A549 (cell line): ENCODE measurements at regions not wholly inside any gene's neighbourhood (a gene's known extent, or its start where the extent isn't known, plus 50 kb on each side); places are given as distances from the start of the nearest gene placed in this dataset.

ENCODE experiments used
- ATAC-seq, 2 experiments: fragments of 200-7000 bp in 1 of 2; fragments of >200 bp in 1 of 2; cut with Nextera tagmentation in 1 of 2; cut with Tn5 transposase in 1 of 2; 3 replicates each; pipeline versions ENCODE4 v1.8.0 to v1.9.1; 2018 to 2020; ENCODE audit warnings: mild to moderate bottlenecking in 1 of 2, moderate library complexity in 1 of 2
- CTCF ChIA-PET: fragments of 300-600 bp; sonication (Branson Sonifier 250); formaldehyde crosslinking; extraction: SDS; loops from one replicate; lab custom pipeline; 2021; ENCODE audit warnings: antibody characterized with exemption, inconsistent platforms; lab: Yijun Ruan, JAX
- POLR2A ChIA-PET: fragments of 350-600 bp; formaldehyde crosslinking; extraction: SDS; loops from one replicate; lab custom pipeline; 2021; ENCODE audit warnings: antibody characterized with exemption, inconsistent platforms; lab: Yijun Ruan, JAX
- DNase-seq, 2 experiments: peaks; one replicate each; pipeline versions ENCODE4 v3.0.0 to v3.0.0-alpha.2; 2011 to 2016; ENCODE audit warnings: low read depth in 1 of 2, low spot score in 1 of 2
- FAIRE-seq: peaks from 2 replicates; lab custom pipeline; 2011; peaks lifted over from hg19 to GRCh38; lab: Jason Lieb, UNC
- H3K27ac ChIP-seq, 2 experiments: fragments of >200 bp; sonication (Bioruptor Twin); formaldehyde crosslinking; 3 replicates each; pipeline ENCODE4 v1.5.1; 2016 to 2017
- H3K4me1 ChIP-seq: fragments of >200 bp; sonication (Bioruptor Twin); formaldehyde crosslinking; 3 replicates; pipeline ENCODE4 v1.6.1; 2016
- H3K4me2 ChIP-seq: fragments of >200 bp; sonication (Bioruptor Twin); formaldehyde crosslinking; 3 replicates; pipeline ENCODE4 v1.6.1; 2016
- H3K4me3 ChIP-seq: fragments of >200 bp; sonication (Bioruptor Twin); formaldehyde crosslinking; 3 replicates; pipeline ENCODE4 v1.5.1; 2016
- H3K9me3 ChIP-seq: fragments of >200 bp; sonication (Bioruptor Twin); formaldehyde crosslinking; 3 replicates; pipeline ENCODE4 v1.6.1; 2016
- BCL3 ChIP-seq: fragments of >200 bp; sonication (Bioruptor Twin); formaldehyde crosslinking; IDR thresholded peaks from 3 replicates; pipeline ENCODE4 v1.6.1; 2016
- CBX8 ChIP-seq: fragments of 200-600 bp; sonication (generic); IDR thresholded peaks from 2 replicates; pipeline ENCODE4 v1.6.1; 2016
- CHD2 ChIP-seq: fragments of 150-350 bp; IDR thresholded peaks from 2 replicates; pipeline ENCODE4 v1.6.1; 2014; ENCODE audit warnings: low read length; ENCODE audit not compliant: partially characterized antibody
- E2F6 ChIP-seq: IDR thresholded peaks from 2 replicates; pipeline ENCODE4 v1.6.1; 2012; ENCODE audit warnings: low read depth, borderline replicate concordance
- ELK1 ChIP-seq: fragments of 150-350 bp; IDR thresholded peaks from 2 replicates; pipeline ENCODE4 v1.6.1; 2014; ENCODE audit warnings: low read depth, mild to moderate bottlenecking, low read length
- ESRRA ChIP-seq: fragments of 150-350 bp; IDR thresholded peaks from 2 replicates; pipeline ENCODE4 v1.6.1; 2014; ENCODE audit warnings: mild to moderate bottlenecking, low read length, borderline replicate concordance
- FOSB ChIP-seq: fragments of 250-450 bp; sonication (Bioruptor Pico); IDR thresholded peaks from 2 replicates; pipeline ENCODE4 v1.5.0; 2020; ENCODE audit warnings: mild to moderate bottlenecking, moderate library complexity
- FOSL2 ChIP-seq, 2 experiments: fragments of 450-650 bp in 1 of 2; fragments of >200 bp in 1 of 2; sonication (Bioruptor Twin) in 1 of 2; formaldehyde crosslinking; IDR thresholded peaks; 2 replicates each; pipeline versions ENCODE4 v1.5.0 to v1.6.1; 2016 to 2020; ENCODE audit warnings: mild to moderate bottlenecking in 1 of 2, moderate library complexity in 1 of 2
- HDAC2 ChIP-seq: fragments of 200-600 bp; sonication (generic); IDR thresholded peaks from 2 replicates; pipeline ENCODE4 v1.6.1; 2016
- HEYL ChIP-seq: fragments of 250-450 bp; sonication (Bioruptor Pico); IDR thresholded peaks from 2 replicates; pipeline ENCODE4 v1.8.0; 2021; ENCODE audit warnings: mild to moderate bottlenecking, moderate library complexity
- HMGXB4 ChIP-seq: fragments of 250-450 bp; sonication (Bioruptor Pico); IDR thresholded peaks from 2 replicates; pipeline ENCODE4 v1.5.0; 2021; ENCODE audit warnings: mild to moderate bottlenecking, moderate library complexity, borderline replicate concordance
- HOXA7 ChIP-seq: fragments of 250-450 bp; sonication (Bioruptor Pico); IDR thresholded peaks from 2 replicates; pipeline ENCODE4 v1.5.0; 2020; ENCODE audit warnings: mild to moderate bottlenecking, moderate library complexity
- HOXB5 ChIP-seq: fragments of 250-450 bp; sonication (Bioruptor Pico); IDR thresholded peaks from 2 replicates; pipeline ENCODE4 v1.5.0; 2020; ENCODE audit warnings: mild to moderate bottlenecking, moderate library complexity
- JUNB ChIP-seq: fragments of >200 bp; sonication (Bioruptor Twin); formaldehyde crosslinking; IDR thresholded peaks from 2 replicates; pipeline ENCODE4 v1.6.1; 2016
- KDM5A ChIP-seq: fragments of 200-600 bp; sonication (generic); IDR thresholded peaks from 2 replicates; pipeline ENCODE4 v1.6.1; 2016; ENCODE audit warnings: antibody characterized with exemption, mild to moderate bottlenecking
- MAFK ChIP-seq: fragments of 450-650 bp; IDR thresholded peaks from 2 replicates; pipeline ENCODE4 v1.6.1; 2014; ENCODE audit not compliant: partially characterized antibody
- MAX ChIP-seq: IDR thresholded peaks from 2 replicates; pipeline ENCODE4 v1.6.1; 2012
- MAZ ChIP-seq: fragments of 150-350 bp; IDR thresholded peaks from 2 replicates; pipeline ENCODE4 v1.6.1; 2014; ENCODE audit warnings: antibody characterized with exemption, low read depth, low read length, borderline replicate concordance
- NR3C1 ChIP-seq: fragments of >200 bp; sonication (Bioruptor Twin); formaldehyde crosslinking; IDR thresholded peaks from 3 replicates; pipeline ENCODE4 v1.6.1; 2017
- PHF8 ChIP-seq: fragments of 200-600 bp; sonication (generic); IDR thresholded peaks from 2 replicates; pipeline ENCODE4 v1.6.1; 2016; ENCODE audit warnings: low read depth, mild to moderate bottlenecking, antibody characterized with exemption, moderate library complexity, borderline replicate concordance
- POLR2A ChIP-seq: IDR thresholded peaks from 2 replicates; pipeline ENCODE4 v1.6.1; 2012; ENCODE audit warnings: mild to moderate bottlenecking, low read length
- RARB ChIP-seq: fragments of 250-450 bp; sonication (Bioruptor Pico); IDR thresholded peaks from 2 replicates; pipeline ENCODE4 v1.8.0; 2021; ENCODE audit warnings: mild to moderate bottlenecking, moderate library complexity
- RFX5 ChIP-seq: fragments of 450-650 bp; IDR thresholded peaks from 2 replicates; pipeline ENCODE4 v1.7.1; 2014; ENCODE audit warnings: antibody characterized with exemption, mild to moderate bottlenecking, moderate library complexity
- SMC3 ChIP-seq: fragments of >200 bp; sonication (Bioruptor Twin); formaldehyde crosslinking; IDR thresholded peaks from 3 replicates; pipeline ENCODE4 v1.6.1; 2018; ENCODE audit warnings: inconsistent platforms
- USF2 ChIP-seq: fragments of 450-650 bp; IDR thresholded peaks from 2 replicates; pipeline ENCODE4 v1.6.1; 2014; ENCODE audit warnings: antibody characterized with exemption
- ZC3H11A ChIP-seq: fragments of 450-650 bp; IDR thresholded peaks from 2 replicates; pipeline ENCODE4 v1.6.1; 2014; ENCODE audit warnings: antibody characterized with exemption, mild to moderate bottlenecking
- ZSCAN20 ChIP-seq: fragments of 250-450 bp; sonication (Bioruptor Pico); IDR thresholded peaks from 2 replicates; pipeline ENCODE4 v1.8.0; 2022; ENCODE audit warnings: mild to moderate bottlenecking, moderate library complexity
- WGBS: methylation state at CpG from one replicate; pipeline ENCODE4 v1.1.6; 2017; ENCODE audit errors: missing lambda C conversion rate; 5-methylcytosine and 5-hydroxymethylcytosine counted together

- H3K9me3 ChIP-seq, result no peaks in the 10 kb centered on the region
- FAIRE-seq, result no peak
- no peak overlapping the region for H3K4me2 ChIP-seq
- no peaks in the 10 kb centered on the region for H3K4me1 ChIP-seq
- ChIA-PET CTCF (interaction anchor here (1.1 kb wide), 1 partner anchor 517 kb away, joined by 3 read pairs; no protein-coding TSS in a partner anchor), POLR2A (no interaction called here)
- no peak for DNase-seq
- TF ChIP-seq HOXA7 (CRISPR knock-in tag), result no peak
- TF ChIP-seq BCL3, result no peak
- no peak for TF ChIP-seq ESRRA
- no peak overlapping the region for H3K4me3 ChIP-seq
- WGBS, result 0% methylated on average over 1 of the region's 1 CpG
- ATAC-seq, result no peak
- H3K27ac ChIP-seq, result no peak overlapping the region
These were observed 223.9 kb upstream of the GLI3 start for GRCh38 chr7:42460933-42461332.

GRCh38 chr7:42460148-42460547 is 223.1 kb upstream of the GLI3 start:
- H3K4me2 ChIP-seq, result no peak overlapping the region
- ChIA-PET CTCF (interaction anchor here (0.6 kb wide), 1 partner anchor 365 kb away, joined by 4 read pairs; no protein-coding TSS in a partner anchor), POLR2A (no interaction called here)
- no peak for TF ChIP-seq HOXB5 (CRISPR knock-in tag)
- no peak for TF ChIP-seq KDM5A
- TF ChIP-seq FOSL2 (IDR thresholded peaks at IDR 0.05), result no peak
- no peak for TF ChIP-seq FOSL2 (CRISPR knock-in tag; IDR thresholded peaks at IDR 0.05)
- TF ChIP-seq RARB (CRISPR knock-in tag), result no peak
- no peak for TF ChIP-seq MAFK
- no peak for TF ChIP-seq POLR2A
- TF ChIP-seq USF2, result no peak
- TF ChIP-seq SMC3, result no peak
- TF ChIP-seq RFX5, result no peak
- TF ChIP-seq PHF8, result no peak
- TF ChIP-seq ZC3H11A, result no peak
- TF ChIP-seq CHD2, result no peak
- no peak for TF ChIP-seq ZSCAN20 (CRISPR knock-in tag)
- no peak for TF ChIP-seq NR3C1
- H3K4me1 ChIP-seq, result no peaks in the 10 kb centered on the region
- no peaks in the 10 kb centered on the region for H3K9me3 ChIP-seq
- no peak overlapping the region for H3K4me3 ChIP-seq
- 0% methylated on average over 2 of the region's 2 CpGs for WGBS
- no peak for DNase-seq
- no peak for FAIRE-seq
- no peak for ATAC-seq
- H3K27ac ChIP-seq, result no peak overlapping the region

GRCh38 chr7:42457663-42458062 is 220.7 kb upstream of the GLI3 start:
- no peak for DNase-seq
- Histone ChIP-seq H3K4me2 (no peak overlapping the region), H3K9me3 (no peaks in the 10 kb centered on the region), H3K27ac (no peak overlapping the region), H3K4me1 (no peaks in the 10 kb centered on the region), H3K4me3 (no peak overlapping the region)
- ChIA-PET CTCF (no interaction called here), POLR2A (no interaction called here)
- WGBS, result 11% methylated on average over 3 of the region's 3 CpGs
- no peak for FAIRE-seq
- no peak for ATAC-seq
- TF ChIP-seq FOSB (CRISPR knock-in tag) (no peak), JUNB (no peak), HEYL (CRISPR knock-in tag) (no peak), MAZ (no peak), HDAC2 (no peak), CBX8 (no peak)

GRCh38 chr7:42456756-42457276 is 219.8 kb upstream of the GLI3 start:
- 1% methylated on average over 4 of the region's 4 CpGs for WGBS
- no peak for DNase-seq
- Histone ChIP-seq H3K4me2 (no peak overlapping the region), H3K9me3 (no peaks in the 10 kb centered on the region), H3K4me1 (no peaks in the 10 kb centered on the region), H3K4me3 (no peak overlapping the region), H3K27ac (no peak overlapping the region)
- ATAC-seq, result no peak
- FAIRE-seq, result no peak
- CTCF ChIA-PET, result no interaction called here
- POLR2A ChIA-PET, result no interaction called here
- no peak for TF ChIP-seq SMC3
- TF ChIP-seq E2F6, result no peak
- no peak for TF ChIP-seq PHF8
- TF ChIP-seq HMGXB4 (CRISPR knock-in tag), result no peak
- no peak for TF ChIP-seq KDM5A
- no peak for TF ChIP-seq MAX
- no peak for TF ChIP-seq ELK1
- no peak for TF ChIP-seq USF2
